ENCODE measurements at regions not wholly inside any gene's neighbourhood (a gene's known extent, or its start where the extent isn't known, plus 50 kb on each side); places are given as distances from the start of the nearest gene placed in this dataset.

- TF ChIP-seq NKX3-1 (CRISPR knock-in tag; IDR thresholded peaks at IDR 0.05) (no peak), ZNF274 (CRISPR knock-in tag; IDR thresholded peaks at IDR 0.05) (no peak), POLR2A (IDR thresholded peaks at IDR 0.05; ENCODE audit: insufficient read depth in 1 of 2, low read depth in 2 of 2, low read length in 2 of 2) (no peak)
These were observed 96.4 kb upstream of the C16orf82 start for GRCh38 chr16:26970292-26970691.

Data from HepG2 (cell line).